ENCODE measurements at regions not wholly inside any gene's neighbourhood (a gene's known extent, or its start where the extent isn't known, plus 50 kb on each side); places are given as distances from the start of the nearest gene placed in this dataset.

DNA sequence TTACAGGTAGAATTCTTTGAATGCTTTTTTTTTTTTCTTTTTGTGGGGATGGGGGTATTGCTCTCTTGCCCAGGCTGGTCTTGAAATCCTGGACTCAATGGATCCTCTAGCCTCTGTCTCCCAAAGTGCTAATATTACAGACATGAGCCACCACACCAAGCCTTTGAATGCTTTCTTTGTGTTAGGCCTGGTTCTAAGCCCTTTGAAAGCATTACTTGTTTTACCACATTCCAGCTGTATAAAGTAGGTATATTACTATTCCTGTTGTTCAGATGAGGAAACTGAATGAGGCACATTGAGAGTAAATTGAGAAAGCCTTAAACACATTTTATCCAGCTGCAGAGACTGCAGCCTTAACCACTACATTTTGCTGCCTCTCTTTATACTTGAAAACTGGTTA, 841.8 kb upstream of the ADGRL4 start:
- TF ChIP-seq, protein P1, sequence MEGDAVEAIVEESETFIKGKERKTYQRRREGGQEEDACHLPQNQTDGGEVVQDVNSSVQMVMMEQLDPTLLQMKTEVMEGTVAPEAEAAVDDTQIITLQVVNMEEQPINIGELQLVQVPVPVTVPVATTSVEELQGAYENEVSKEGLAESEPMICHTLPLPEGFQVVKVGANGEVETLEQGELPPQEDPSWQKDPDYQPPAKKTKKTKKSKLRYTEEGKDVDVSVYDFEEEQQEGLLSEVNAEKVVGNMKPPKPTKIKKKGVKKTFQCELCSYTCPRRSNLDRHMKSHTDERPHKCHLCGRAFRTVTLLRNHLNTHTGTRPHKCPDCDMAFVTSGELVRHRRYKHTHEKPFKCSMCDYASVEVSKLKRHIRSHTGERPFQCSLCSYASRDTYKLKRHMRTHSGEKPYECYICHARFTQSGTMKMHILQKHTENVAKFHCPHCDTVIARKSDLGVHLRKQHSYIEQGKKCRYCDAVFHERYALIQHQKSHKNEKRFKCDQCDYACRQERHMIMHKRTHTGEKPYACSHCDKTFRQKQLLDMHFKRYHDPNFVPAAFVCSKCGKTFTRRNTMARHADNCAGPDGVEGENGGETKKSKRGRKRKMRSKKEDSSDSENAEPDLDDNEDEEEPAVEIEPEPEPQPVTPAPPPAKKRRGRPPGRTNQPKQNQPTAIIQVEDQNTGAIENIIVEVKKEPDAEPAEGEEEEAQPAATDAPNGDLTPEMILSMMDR (conservative IDR thresholded peaks at IDR 0.05): no peak
- H3K27ac ChIP-seq: no peak overlapping the region

DNA sequence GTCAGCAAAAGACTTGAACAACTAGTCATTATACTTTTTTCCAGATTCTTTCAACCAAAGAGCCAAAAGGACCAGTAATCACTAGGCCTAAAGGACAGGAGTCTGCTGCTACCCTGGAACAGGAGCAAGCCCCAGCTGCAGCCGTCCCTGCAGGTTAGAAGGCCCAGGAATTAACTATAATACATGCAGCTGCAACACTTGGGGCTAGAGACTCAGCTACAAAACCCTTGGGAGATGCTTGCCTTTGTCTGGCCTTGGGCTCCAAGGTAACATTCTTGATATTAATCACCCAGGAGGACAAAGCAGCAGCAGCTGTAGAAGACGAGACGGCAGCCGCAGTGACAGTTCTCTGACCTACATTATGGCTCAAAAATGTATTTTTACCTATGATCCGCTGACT, 841.2 kb upstream of the ADGRL4 start:
- TF ChIP-seq, protein P1 (conservative IDR thresholded peaks at IDR 0.05): no peak
- no peak overlapping the region for H3K27ac ChIP-seq

- no peak overlapping the region for H3K27ac ChIP-seq
- TF ChIP-seq, protein P1 (conservative IDR thresholded peaks at IDR 0.05): no peak
Observed at GRCh38 chr1:79845936-79846335, 839.4 kb upstream of the ADGRL4 start.

DNA sequence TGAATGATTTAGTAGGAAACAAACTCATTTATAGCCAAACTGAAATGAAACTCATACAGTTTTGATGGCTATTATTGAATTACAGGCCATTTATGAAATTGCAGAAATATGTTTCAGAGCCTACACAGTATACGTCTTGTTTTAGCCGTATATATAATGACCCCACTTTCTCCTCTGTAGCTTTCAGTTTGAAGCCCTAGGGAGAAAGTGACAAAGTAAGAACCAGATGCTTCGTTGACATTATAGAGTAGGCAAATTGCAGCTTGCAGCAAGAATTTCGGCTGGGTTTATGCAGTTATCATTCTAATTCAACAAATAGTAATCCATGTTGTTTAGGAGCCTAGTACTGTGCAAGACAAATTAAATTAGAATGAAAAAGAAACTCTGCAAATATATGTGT, 836.3 kb upstream of the ADGRL4 start:
- TF ChIP-seq, protein P1 (conservative IDR thresholded peaks at IDR 0.05): no peak

GRCh38 chr1:79839882-79840281, 833.4 kb upstream of the ADGRL4 start:
- TF ChIP-seq, protein P1 (conservative IDR thresholded peaks at IDR 0.05): no peak
- H3K27ac ChIP-seq: no peak overlapping the region; the same call in 1 of the 2 replicates

More for the DNA sequence above, 836.3 kb upstream of the ADGRL4 start:
- no peak overlapping the region for H3K27ac ChIP-seq

- TF ChIP-seq, protein P1 (conservative IDR thresholded peaks at IDR 0.05): no peak
- H3K27ac ChIP-seq: no peak overlapping the region
Observed at GRCh38 chr1:79827446-79827845, 820.9 kb upstream of the ADGRL4 start.

DNA sequence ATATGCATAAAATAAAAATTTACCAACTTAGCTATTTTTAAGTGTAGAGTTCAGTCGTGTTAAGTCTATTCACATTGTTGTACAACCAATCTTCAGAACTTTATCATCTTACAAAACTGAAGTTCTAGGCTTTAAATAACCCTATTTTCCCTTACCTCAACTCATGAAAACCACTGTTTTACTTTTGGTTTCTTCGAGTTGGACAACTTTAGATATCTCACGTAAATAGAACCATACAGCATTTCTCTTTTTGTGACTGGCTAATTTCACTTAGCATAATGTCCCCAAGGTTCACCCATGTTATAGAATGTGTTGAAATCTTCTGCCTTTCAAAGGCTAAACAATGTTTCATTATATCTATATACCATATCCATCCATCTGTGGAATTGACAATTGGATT, 819.0 kb upstream of the ADGRL4 start:
- TF ChIP-seq, protein P1 (conservative IDR thresholded peaks at IDR 0.05): no peak
- no peak overlapping the region for H3K27ac ChIP-seq

DNA sequence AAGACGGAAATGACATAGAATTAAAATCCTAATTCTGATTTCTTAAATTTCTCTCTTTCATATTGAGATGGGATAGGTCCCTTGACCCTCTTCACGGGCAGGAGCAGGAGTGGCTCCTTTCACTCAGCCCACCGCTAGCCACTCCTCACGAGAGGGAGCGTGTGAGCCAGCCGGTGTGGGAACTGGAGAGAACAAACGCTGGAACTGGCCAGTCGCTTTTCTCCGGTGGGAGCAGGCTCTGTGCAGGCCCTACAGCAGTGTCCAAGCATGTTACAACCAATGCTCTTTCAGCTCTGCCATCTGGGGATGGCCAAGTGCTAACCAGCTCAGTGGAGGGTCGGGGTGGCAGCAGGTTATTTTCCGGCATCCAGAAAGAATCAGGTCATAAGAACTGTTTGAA, 815.5 kb upstream of the ADGRL4 start:
- TF ChIP-seq, protein P1 (conservative IDR thresholded peaks at IDR 0.05): no peak
- H3K27ac ChIP-seq: no peak overlapping the region
